ENCODE measurements at regions not wholly inside any gene's neighbourhood (a gene's known extent, or its start where the extent isn't known, plus 50 kb on each side); places are given as distances from the start of the nearest gene placed in this dataset.
"Not testable (repeated sequence)": the region's sequence is repeated elsewhere in the genome, so short reads cannot be mapped to it uniquely, and the experiment has no call there.

GRCh38 chr1:230555814-230556213 lies 86.5 kb upstream of the COG2 start:
- no peak for DNase-seq

- DNase-seq = no peak
Observed at GRCh38 chr1:230552880-230553279, 89.4 kb upstream of the COG2 start.

GRCh38 chr1:230550945-230551344 lies 91.3 kb upstream of the COG2 start:
- DNase-seq = not testable (repeated sequence)

- DNase-seq = no peak
Observed at GRCh38 chr1:230550428-230550827, 91.9 kb upstream of the COG2 start.

- no peak for DNase-seq
Observed at GRCh38 chr1:230549625-230550024, 92.7 kb upstream of the COG2 start.

- DNase-seq = no peak
Observed at GRCh38 chr1:230548997-230549396, 93.3 kb upstream of the COG2 start.

GRCh38 chr1:230548357-230548756 lies 93.9 kb upstream of the COG2 start:
- peak; percentile 57 for DNase-seq

- no peak for DNase-seq
Observed at GRCh38 chr1:230545181-230545580, 97.1 kb upstream of the COG2 start.

- no peak for DNase-seq
Observed at GRCh38 chr1:230544758-230545157, 97.5 kb upstream of the COG2 start.

GRCh38 chr1:230543085-230543484 lies 99.2 kb upstream of the COG2 start:
- DNase-seq = no peak

- DNase-seq = no peak
Observed at GRCh38 chr1:230542681-230543080, 99.6 kb upstream of the COG2 start.

- no peak for DNase-seq
Observed at GRCh38 chr1:230542054-230542453, 100.2 kb upstream of the COG2 start.

GRCh38 chr1:230541306-230541705 lies 101.0 kb upstream of the COG2 start:
- no peak for DNase-seq

- no peak for DNase-seq
Observed at GRCh38 chr1:230540421-230541155, 101.7 kb upstream of the COG2 start.

- DNase-seq = no peak
Observed at GRCh38 chr1:230537456-230537855, 104.8 kb upstream of the COG2 start.

- DNase-seq = no peak
Observed at GRCh38 chr1:230536641-230537155, 105.6 kb upstream of the COG2 start.

GRCh38 chr1:230534224-230534623 lies 108.1 kb upstream of the COG2 start:
- no peak for DNase-seq

GRCh38 chr1:230531103-230531502 lies 105.0 kb upstream of the PGBD5 start:
- DNase-seq = no peak

- no peak for DNase-seq
Observed at GRCh38 chr1:230519246-230519645, 93.1 kb upstream of the PGBD5 start.

GRCh38 chr1:230518511-230518910 lies 92.4 kb upstream of the PGBD5 start:
- no peak for DNase-seq

- DNase-seq = peak; percentile 38
Observed at GRCh38 chr1:230517786-230518185, 91.7 kb upstream of the PGBD5 start.

GRCh38 chr1:230517326-230517725 lies 91.2 kb upstream of the PGBD5 start:
- DNase-seq = no peak

- no peak for DNase-seq
Observed at GRCh38 chr1:230516889-230517288, 90.8 kb upstream of the PGBD5 start.

- DNase-seq = no peak
Observed at GRCh38 chr1:230515451-230516145, 89.5 kb upstream of the PGBD5 start.
